Endothelial cell of umbilical vein (primary cell): ENCODE measurements at regions not wholly inside any gene's neighbourhood (a gene's known extent, or its start where the extent isn't known, plus 50 kb on each side); places are given as distances from the start of the nearest gene placed in this dataset.
A peak's percentile ranks its signal among the peaks of the same experiment; 100 is the strongest.

Source experiments
- BruUV-seq: library from RNA; stranded (reverse); fragments of 400-500 nt; replicated peaks from 2 replicates; lab custom pipeline; 2021; lab: Mats Ljungman, UMichigan
- CTCF ChIA-PET: fragments of 300-600, 350-600 bp; sonication (Branson Sonifier 250); formaldehyde crosslinking; loops from one replicate; lab custom pipeline; 2021; ENCODE audit warnings: antibody characterized with exemption, inconsistent platforms; lab: Charles Lee
- POLR2A ChIA-PET: fragments of 300-600, 350-600 bp; sonication (Branson Sonifier 250); formaldehyde crosslinking; loops from one replicate; lab custom pipeline; 2021; ENCODE audit warnings: antibody characterized with exemption, inconsistent platforms; lab: Charles Lee
- DNase-seq: peaks from one replicate; pipeline ENCODE4 v3.0.0-alpha.2; 2011; ENCODE audit warnings: low read depth, low spot score
- FAIRE-seq: peaks from 2 replicates; lab custom pipeline; 2011; peaks lifted over from hg19 to GRCh38; lab: Jason Lieb, UNC
- H2AFZ ChIP-seq: 2 replicates; pipeline ENCODE4 v1.6.0; 2012; ENCODE audit warnings: low read depth, low read length, control low read depth, inconsistent platforms
- H3K27ac ChIP-seq: 2 replicates; pipeline ENCODE4 v1.5.1; 2011; ENCODE audit warnings: low read depth, mild to moderate bottlenecking, control low read depth, low read length, moderate library complexity; ENCODE audit not compliant: insufficient read depth
- H3K27me3 ChIP-seq, 2 experiments: 2 replicates each; pipeline versions ENCODE4 v1.6.0 to v1.6.1; 2011; ENCODE audit warnings: low read length in 2 of 2, mixed read lengths in 1 of 2; ENCODE audit not compliant: control insufficient read depth in 2 of 2, insufficient read depth in 2 of 2
- H3K36me3 ChIP-seq, 2 experiments: 2 replicates in 1 of 2; 3 replicates in 1 of 2; pipeline ENCODE4 v1.5.1; 2011; ENCODE audit warnings: low read length in 2 of 2, mild to moderate bottlenecking in 1 of 2, moderate library complexity in 1 of 2; ENCODE audit not compliant: control insufficient read depth in 2 of 2, insufficient read depth in 2 of 2; ENCODE audit errors: extremely low read depth in 1 of 2
- H3K4me1 ChIP-seq: 3 replicates; pipeline ENCODE4 v1.5.1; 2011; ENCODE audit warnings: mild to moderate bottlenecking, low read length; ENCODE audit not compliant: control insufficient read depth, insufficient read depth; ENCODE audit errors: extremely low read depth
- H3K4me2 ChIP-seq: 2 replicates; pipeline ENCODE4 v1.6.1; 2011; ENCODE audit warnings: low read length, control low read depth, mixed read lengths; ENCODE audit not compliant: insufficient read depth
- H3K4me3 ChIP-seq, 3 experiments: fragments of 200-600 bp in 1 of 3; sonication (generic), shearing (Covaris generic) in 1 of 3; replicated peaks in 1 of 3; 2 replicates each; pipeline ENCODE4 v1.5.1; 2011 to 2016; ENCODE audit warnings: control low read depth in 3 of 3, low read length in 3 of 3, mild to moderate bottlenecking in 2 of 3, inconsistent platforms in 1 of 3, low read depth in 1 of 3, moderate library complexity in 1 of 3; ENCODE audit not compliant: insufficient read depth in 1 of 3
- H3K79me2 ChIP-seq: 2 replicates; pipeline ENCODE4 v1.6.0; 2012; ENCODE audit warnings: low read length, inconsistent platforms; ENCODE audit not compliant: control insufficient read depth, insufficient read depth
- H3K9ac ChIP-seq: replicated peaks from 2 replicates; pipeline ENCODE3; 2011; ENCODE audit warnings: low read length, control low read depth; ENCODE audit not compliant: insufficient read depth; ENCODE audit errors: extremely low read depth
- H3K9me1 ChIP-seq: replicated peaks from 3 replicates; pipeline ENCODE4 v1.6.0; 2011; ENCODE audit warnings: mild to moderate bottlenecking, low read length; ENCODE audit not compliant: control insufficient read depth, insufficient read depth; ENCODE audit errors: extremely low read depth
- H3K9me3 ChIP-seq: replicated peaks from 2 replicates; pipeline ENCODE4 v1.5.1; 2012; ENCODE audit warnings: low read length, inconsistent platforms; ENCODE audit not compliant: control insufficient read depth, insufficient read depth
- H4K20me1 ChIP-seq: replicated peaks from 2 replicates; pipeline ENCODE3; 2011; ENCODE audit warnings: mild to moderate bottlenecking, low read length; ENCODE audit not compliant: control insufficient read depth, insufficient read depth; ENCODE audit errors: extremely low read depth
- CTCF ChIP-seq, 2 donors: IDR thresholded peaks; 1 replicate in 1 of 2; 2 replicates in 1 of 2; pipeline ENCODE4 v1.5.1; 2011; ENCODE audit warnings: low read length in 2 of 2, mild to moderate bottlenecking in 2 of 2, moderate library complexity in 2 of 2, control low read depth in 1 of 2, inconsistent platforms in 1 of 2, low read depth in 1 of 2; ENCODE audit not compliant: insufficient read depth in 1 of 2; ENCODE audit errors: extremely low read depth in 1 of 2
- EZH2 ChIP-seq: IDR thresholded peaks from 2 replicates; pipeline ENCODE4 v1.6.1; 2012; ENCODE audit warnings: borderline replicate concordance, low read depth, mild to moderate bottlenecking, moderate library complexity, low read length, inconsistent platforms; ENCODE audit not compliant: severe bottlenecking
- FOS ChIP-seq: IDR thresholded peaks from 2 replicates; pipeline ENCODE4 v1.6.1; 2011; ENCODE audit warnings: mild to moderate bottlenecking, low read length, moderate library complexity, borderline replicate concordance; ENCODE audit not compliant: insufficient read depth
- GATA2 ChIP-seq: IDR thresholded peaks from 2 replicates; pipeline ENCODE4 v1.7.0; 2011; ENCODE audit warnings: low read depth, mild to moderate bottlenecking, moderate library complexity, mixed read lengths, low read length; ENCODE audit not compliant: insufficient read length, insufficient read depth
- JUN ChIP-seq: IDR thresholded peaks from 2 replicates; pipeline ENCODE4 v1.6.1; 2011; ENCODE audit warnings: borderline replicate concordance, low read depth; ENCODE audit not compliant: insufficient read length, insufficient read depth
- MYC ChIP-seq: IDR thresholded peaks from one replicate; pipeline ENCODE4 v1.6.1; 2011; ENCODE audit warnings: mild to moderate bottlenecking, low read depth, low read length
- POLR2A ChIP-seq: IDR thresholded peaks from 2 replicates; pipeline ENCODE4 v1.6.1; 2012; ENCODE audit warnings: low read depth, mild to moderate bottlenecking, control low read depth, low read length
- POLR2AphosphoS5 ChIP-seq: IDR thresholded peaks from 2 replicates; pipeline ENCODE4 v1.6.1; 2012; ENCODE audit warnings: low read depth, mild to moderate bottlenecking, control low read depth, low read length, moderate library complexity; ENCODE audit not compliant: insufficient read depth
- dilution Hi-C: fragments of 300-500 bp; cut with MboI; formaldehyde crosslinking; loops from one replicate; pipeline ENCODE4 v1.15.0; 2019; ENCODE audit warnings: low sequenced_read_pairs; ENCODE audit not compliant: extremely low pct_ligation_motif_present
- intact Hi-C: fragments of 100-400 bp; cut with micrococcal nuclease; formaldehyde crosslinking; loops from one replicate; pipeline ENCODE4 v1.10.0; 2022
- TF ChIP-seq, protein P1 (sequence below): IDR thresholded peaks from 2 replicates; pipeline ENCODE4 v1.6.1; 2011; ENCODE audit not compliant: insufficient read depth, insufficient read length

GRCh38 chr7:55280031-55280454 lies 85.1 kb upstream of the LANCL2 start:
- no TSS peak for BruUV-seq
- no peak overlapping the region for H3K9ac ChIP-seq
- FAIRE-seq (peak; percentile 86), DNase-seq (peak; percentile 67)
- POLR2A ChIA-PET: no interaction called here
- no peak overlapping the region for H2AFZ ChIP-seq
- peaks cover 0 to 3% of the 10 kb centered on the region in 2 experiments for H3K27me3 ChIP-seq
- H3K4me3 ChIP-seq: no peak overlapping the region
- H3K4me2 ChIP-seq: no peak overlapping the region
- H4K20me1 ChIP-seq: no peaks in the 10 kb centered on the region
- intact Hi-C loops (loop anchor here (1.0 to 2.0 kb wide), 3 partner anchors 85 to 313 kb away; partner anchors contain the start of gene LANCL2), dilution Hi-C loops (no loop called here)
- H3K79me2 ChIP-seq: no peaks in the 10 kb centered on the region
- no peak overlapping the region for H3K27ac ChIP-seq
- no peaks in the 10 kb centered on the region for H3K9me3 ChIP-seq
- no peaks in the 10 kb centered on the region for H3K4me1 ChIP-seq
- H3K9me1 ChIP-seq: no peaks in the 10 kb centered on the region
- CTCF ChIA-PET: interaction anchor here (0.6 to 13.6 kb wide), 9 partner anchors 8 to 529 kb away, joined by 3 to 165 read pairs (median 4); no protein-coding TSS in a partner anchor
- no peaks in the 10 kb centered on the region for H3K36me3 ChIP-seq
- peak; percentile 48 to 51 for TF ChIP-seq CTCF (IDR thresholded peaks at IDR 0.05; ENCODE audit: extremely low read depth in 1 of 2, insufficient read depth in 1 of 2, low read depth in 1 of 2, low read length in 2 of 2)
- TF ChIP-seq JUN: no peak
- no peak for TF ChIP-seq FOS

DNA sequence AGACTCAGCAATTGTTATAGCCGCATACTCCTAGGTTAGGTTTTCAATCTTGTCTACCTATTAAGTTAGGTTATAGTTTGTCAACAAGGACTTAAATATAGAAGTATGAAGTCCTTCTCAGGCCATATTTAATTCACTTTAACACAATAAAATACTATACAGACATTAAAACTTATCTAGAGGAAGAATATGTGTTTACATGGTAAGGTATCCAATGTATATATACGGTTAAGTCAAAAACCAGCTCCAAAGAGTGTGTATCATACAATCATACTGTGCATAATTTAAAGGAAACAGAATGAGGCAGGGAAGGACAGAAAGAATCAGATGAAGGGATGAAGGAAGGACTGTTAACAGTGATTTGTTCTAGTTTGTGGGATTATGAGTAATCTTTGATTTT lies 79.5 kb upstream of the LANCL2 start:
- Histone ChIP-seq H3K27ac (no peak overlapping the region), H3K9me3 (no peaks in the 10 kb centered on the region), H3K79me2 (no peaks in the 10 kb centered on the region), H3K4me3 (no peak overlapping the region), H3K9ac (no peak overlapping the region), H3K36me3 (no peaks in the 10 kb centered on the region), H3K27me3 (peaks cover 7 to 20% of the 10 kb centered on the region in 2 experiments), H3K9me1 (no peaks in the 10 kb centered on the region), H3K4me1 (no peaks in the 10 kb centered on the region), H4K20me1 (no peaks in the 10 kb centered on the region), H2AFZ (no peak overlapping the region), H3K4me2 (no peak overlapping the region)
- TF ChIP-seq POLR2AphosphoS5 (no peak), CTCF (IDR thresholded peaks at IDR 0.05; ENCODE audit: extremely low read depth in 1 of 2, insufficient read depth in 1 of 2, low read depth in 1 of 2, low read length in 2 of 2) (no peak), GATA2 (no peak), EZH2 (no peak), POLR2A (no peak), FOS (no peak), JUN (no peak), MYC (no peak)
- TF ChIP-seq, protein P1, sequence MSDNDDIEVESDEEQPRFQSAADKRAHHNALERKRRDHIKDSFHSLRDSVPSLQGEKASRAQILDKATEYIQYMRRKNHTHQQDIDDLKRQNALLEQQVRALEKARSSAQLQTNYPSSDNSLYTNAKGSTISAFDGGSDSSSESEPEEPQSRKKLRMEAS: no peak
- no TSS peak for BruUV-seq
- DNase-seq (no peak), FAIRE-seq (no peak)
- ChIA-PET CTCF (interaction anchor here (13.6 kb wide), 1 partner anchor 131 kb away, joined by 165 read pairs; no protein-coding TSS in a partner anchor), POLR2A (no interaction called here)
- intact Hi-C loops (no loop called here), dilution Hi-C loops (no loop called here)
